ENCODE measurements at regions not wholly inside any gene's neighbourhood (a gene's known extent, or its start where the extent isn't known, plus 50 kb on each side); places are given as distances from the start of the nearest gene placed in this dataset.

DNA sequence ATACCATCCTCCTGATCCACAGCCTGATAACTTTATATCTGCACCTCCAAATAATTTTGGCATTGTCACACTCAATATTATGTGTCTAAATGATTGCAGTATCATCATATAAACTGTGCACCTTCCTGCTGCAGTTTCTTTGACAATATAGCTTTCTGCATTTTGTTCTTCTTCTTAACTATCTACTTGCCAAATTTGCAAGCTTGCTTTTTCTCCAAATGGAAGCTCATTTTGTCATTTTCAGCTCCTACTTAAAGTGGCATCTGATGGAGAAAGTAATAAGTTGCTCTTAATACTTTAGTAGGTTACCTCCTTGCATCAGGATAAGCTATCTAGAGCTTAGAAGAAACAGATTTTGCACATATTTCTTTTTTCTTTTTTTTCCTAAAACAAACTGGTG lies 74.0 kb upstream of the DEFB112 start:
- no peaks in the 10 kb centered on the region for H3K4me1 ChIP-seq
- H3K27me3 ChIP-seq (replicated peaks; ENCODE audit: control insufficient read depth, insufficient read depth, low read length) = no peaks in the 10 kb centered on the region
- CTCF ChIA-PET = no interaction called here
- TF ChIP-seq, protein P1, sequence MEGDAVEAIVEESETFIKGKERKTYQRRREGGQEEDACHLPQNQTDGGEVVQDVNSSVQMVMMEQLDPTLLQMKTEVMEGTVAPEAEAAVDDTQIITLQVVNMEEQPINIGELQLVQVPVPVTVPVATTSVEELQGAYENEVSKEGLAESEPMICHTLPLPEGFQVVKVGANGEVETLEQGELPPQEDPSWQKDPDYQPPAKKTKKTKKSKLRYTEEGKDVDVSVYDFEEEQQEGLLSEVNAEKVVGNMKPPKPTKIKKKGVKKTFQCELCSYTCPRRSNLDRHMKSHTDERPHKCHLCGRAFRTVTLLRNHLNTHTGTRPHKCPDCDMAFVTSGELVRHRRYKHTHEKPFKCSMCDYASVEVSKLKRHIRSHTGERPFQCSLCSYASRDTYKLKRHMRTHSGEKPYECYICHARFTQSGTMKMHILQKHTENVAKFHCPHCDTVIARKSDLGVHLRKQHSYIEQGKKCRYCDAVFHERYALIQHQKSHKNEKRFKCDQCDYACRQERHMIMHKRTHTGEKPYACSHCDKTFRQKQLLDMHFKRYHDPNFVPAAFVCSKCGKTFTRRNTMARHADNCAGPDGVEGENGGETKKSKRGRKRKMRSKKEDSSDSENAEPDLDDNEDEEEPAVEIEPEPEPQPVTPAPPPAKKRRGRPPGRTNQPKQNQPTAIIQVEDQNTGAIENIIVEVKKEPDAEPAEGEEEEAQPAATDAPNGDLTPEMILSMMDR (IDR thresholded peaks at IDR 0.05; ENCODE audit: insufficient read depth in 1 of 2, low read depth in 1 of 2, low read length in 1 of 2, severe bottlenecking in 1 of 2, unreplicated experiment in 1 of 2) = no peak
- BruUV-seq (replicated peaks) = no TSS peak
- Mint-ChIP-seq H3K9me3 (ENCODE audit: unreplicated experiment) (no peaks in the 10 kb centered on the region), H3K4me1 (ENCODE audit: low read depth, unreplicated experiment) (no peaks in the 10 kb centered on the region), H3K4me3 (ENCODE audit: unreplicated experiment) (no peak overlapping the region), H3K36me3 (ENCODE audit: insufficient read depth, unreplicated experiment) (no peaks in the 10 kb centered on the region), H3K27me3 (ENCODE audit: insufficient read depth, unreplicated experiment) (no peaks in the 10 kb centered on the region), H3K27ac (ENCODE audit: unreplicated experiment) (no peak overlapping the region)
- H3K4me3 ChIP-seq (ENCODE audit: low read depth, low read length) = no peak overlapping the region
- H3K9me3 ChIP-seq = no peaks in the 10 kb centered on the region
- DNase-seq = no peak
- intact Hi-C loops (cut with micrococcal nuclease; ENCODE audit: unreplicated experiment) = no loop called here
- POLR2A ChIA-PET = no interaction called here
- H3K36me3 ChIP-seq (ENCODE audit: control insufficient read depth, insufficient read depth, low read length) = no peaks in the 10 kb centered on the region

DNA sequence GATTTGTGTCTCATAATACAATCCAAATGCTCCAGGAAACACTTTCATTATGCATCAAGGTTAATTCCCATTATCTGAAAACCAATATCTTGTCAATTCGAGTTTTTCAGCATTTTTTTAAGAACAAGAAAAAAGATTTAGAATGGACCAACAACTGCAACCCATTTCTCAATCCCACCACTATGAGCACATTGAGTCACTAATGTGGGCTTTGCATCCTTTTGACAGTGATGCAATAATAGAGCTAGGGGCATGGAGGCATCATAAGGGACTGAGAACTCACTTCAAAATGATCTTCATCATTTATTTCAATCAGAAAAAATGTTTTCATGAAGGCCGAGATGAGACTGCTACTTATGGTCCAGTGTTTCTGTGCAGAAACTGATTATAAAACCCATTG lies 74.8 kb upstream of the DEFB112 start:
- Histone ChIP-seq H3K27me3 (replicated peaks; ENCODE audit: control insufficient read depth, insufficient read depth, low read length) (no peaks in the 10 kb centered on the region), H3K4me1 (no peaks in the 10 kb centered on the region), H3K9me3 (no peaks in the 10 kb centered on the region), H3K36me3 (ENCODE audit: control insufficient read depth, insufficient read depth, low read length) (no peaks in the 10 kb centered on the region), H3K4me3 (ENCODE audit: low read depth, low read length) (no peak overlapping the region)
- ChIA-PET POLR2A (no interaction called here), CTCF (no interaction called here)
- Mint-ChIP-seq H3K4me1 (ENCODE audit: low read depth, unreplicated experiment) (no peaks in the 10 kb centered on the region), H3K36me3 (ENCODE audit: insufficient read depth, unreplicated experiment) (peaks cover 5% of the 10 kb centered on the region), H3K9me3 (ENCODE audit: unreplicated experiment) (no peaks in the 10 kb centered on the region), H3K4me3 (ENCODE audit: unreplicated experiment) (no peak overlapping the region), H3K27ac (ENCODE audit: unreplicated experiment) (no peak overlapping the region), H3K27me3 (ENCODE audit: insufficient read depth, unreplicated experiment) (no peaks in the 10 kb centered on the region)
- TF ChIP-seq, protein P1 (IDR thresholded peaks at IDR 0.05; ENCODE audit: insufficient read depth in 1 of 2, low read depth in 1 of 2, low read length in 1 of 2, severe bottlenecking in 1 of 2, unreplicated experiment in 1 of 2) = no peak
- intact Hi-C loops (cut with micrococcal nuclease; ENCODE audit: unreplicated experiment) = no loop called here
- no TSS peak for BruUV-seq (replicated peaks)
- no peak for DNase-seq

DNA sequence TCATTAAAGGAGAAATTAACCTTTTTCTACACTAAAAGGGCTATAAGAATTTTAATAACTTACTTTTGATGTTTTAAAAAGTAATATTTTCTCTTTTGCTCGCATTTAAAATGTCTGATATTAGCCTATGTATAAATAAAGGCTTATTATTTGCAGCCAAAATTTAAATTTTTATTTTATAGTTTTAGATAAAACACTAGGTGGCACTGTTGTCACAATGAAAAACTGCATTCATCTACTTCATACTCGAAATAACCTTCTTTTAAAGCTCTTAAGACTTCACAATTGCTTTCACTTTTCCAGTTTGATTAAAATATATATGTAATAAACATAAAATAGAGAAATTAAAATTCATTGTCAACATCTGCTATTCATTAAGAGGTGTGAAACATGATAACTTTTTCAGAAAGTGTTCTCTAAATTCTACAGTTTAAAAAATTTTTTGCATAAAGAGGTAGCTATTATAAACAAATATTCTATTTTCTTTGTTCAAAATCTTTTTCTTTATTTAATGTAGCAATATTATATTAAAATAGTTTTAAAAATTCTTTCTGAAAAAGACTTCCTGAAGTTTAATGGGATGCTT lies 78.8 kb upstream of the DEFB112 start:
- Mint-ChIP-seq H3K36me3 (ENCODE audit: insufficient read depth, unreplicated experiment) (peaks cover 5% of the 10 kb centered on the region), H3K4me3 (ENCODE audit: unreplicated experiment) (no peak overlapping the region), H3K27ac (ENCODE audit: unreplicated experiment) (no peak overlapping the region), H3K27me3 (ENCODE audit: insufficient read depth, unreplicated experiment) (no peaks in the 10 kb centered on the region), H3K9me3 (ENCODE audit: unreplicated experiment) (no peaks in the 10 kb centered on the region), H3K4me1 (ENCODE audit: low read depth, unreplicated experiment) (peaks cover 6% of the 10 kb centered on the region)
- DNase-seq = no peak
- H3K9me3 ChIP-seq = no peaks in the 10 kb centered on the region
- TF ChIP-seq, protein P1 (IDR thresholded peaks at IDR 0.05; ENCODE audit: insufficient read depth in 1 of 2, low read depth in 1 of 2, low read length in 1 of 2, severe bottlenecking in 1 of 2, unreplicated experiment in 1 of 2) = peak; percentile 16 to 41
- BruUV-seq (replicated peaks) = no TSS peak
- no peaks in the 10 kb centered on the region for H3K27me3 ChIP-seq (replicated peaks; ENCODE audit: control insufficient read depth, insufficient read depth, low read length)
- CTCF ChIA-PET = interaction anchor here (1.2 kb wide), 1 partner anchor 472 kb away, joined by 3 read pairs; no protein-coding TSS in a partner anchor
- POLR2A ChIA-PET = no interaction called here
- H3K4me3 ChIP-seq (ENCODE audit: low read depth, low read length) = no peak overlapping the region
- intact Hi-C loops (cut with micrococcal nuclease; ENCODE audit: unreplicated experiment) = loop anchor here (1.0 kb wide), 1 partner anchor 474 kb away; no protein-coding TSS in a partner anchor
- H3K4me1 ChIP-seq = no peaks in the 10 kb centered on the region
- H3K36me3 ChIP-seq (ENCODE audit: control insufficient read depth, insufficient read depth, low read length) = no peaks in the 10 kb centered on the region
